Epithelial cell of proximal tubule (primary cell): ENCODE measurements at regions not wholly inside any gene's neighbourhood (a gene's known extent, or its start where the extent isn't known, plus 50 kb on each side); places are given as distances from the start of the nearest gene placed in this dataset.

ENCODE experiments used
- DNase-seq: peaks from one replicate; pipeline ENCODE4 v3.0.0-alpha.2; 2011; ENCODE audit warnings: low read depth
- H3K4me3 ChIP-seq: 2 replicates; pipeline ENCODE4 v1.5.1; 2011; ENCODE audit warnings: low read depth, mild to moderate bottlenecking, low read length
- CTCF ChIP-seq: conservative IDR thresholded peaks from 2 replicates; pipeline ENCODE4 v1.5.1; 2012; ENCODE audit warnings: low read depth, mild to moderate bottlenecking, low read length

GRCh38 chrX:40457406-40457805 lies 123.4 kb upstream of the ATP6AP2 start:
- no peak overlapping the region for H3K4me3 ChIP-seq
- no peak for TF ChIP-seq CTCF
- no peak for DNase-seq

- no peak for DNase-seq
- H3K4me3 ChIP-seq, result no peak overlapping the region
- TF ChIP-seq CTCF, result no peak
Measured at GRCh38 chrX:40452031-40452430, 128.7 kb upstream of the ATP6AP2 start.

GRCh38 chrX:40449956-40450706 lies 130.6 kb upstream of the ATP6AP2 start:
- DNase-seq, result no peak
- H3K4me3 ChIP-seq, result no peak overlapping the region
- no peak for TF ChIP-seq CTCF

- TF ChIP-seq CTCF, result no peak
- no peak overlapping the region for H3K4me3 ChIP-seq
- DNase-seq, result no peak
Measured at GRCh38 chrX:40449396-40449795, 131.4 kb upstream of the ATP6AP2 start.

- H3K4me3 ChIP-seq, result no peak overlapping the region
- TF ChIP-seq CTCF, result no peak
- no peak for DNase-seq
Measured at GRCh38 chrX:40448793-40449192, 132.0 kb upstream of the ATP6AP2 start.

GRCh38 chrX:40446921-40447320 lies 133.8 kb upstream of the ATP6AP2 start:
- TF ChIP-seq CTCF, result no peak
- no peak overlapping the region for H3K4me3 ChIP-seq
- no peak for DNase-seq

GRCh38 chrX:40445691-40446090 lies 135.1 kb upstream of the ATP6AP2 start:
- TF ChIP-seq CTCF, result no peak
- no peak for DNase-seq
- no peak overlapping the region for H3K4me3 ChIP-seq
